ENCODE measurements at regions not wholly inside any gene's neighbourhood (a gene's known extent, or its start where the extent isn't known, plus 50 kb on each side); places are given as distances from the start of the nearest gene placed in this dataset.

DNA sequence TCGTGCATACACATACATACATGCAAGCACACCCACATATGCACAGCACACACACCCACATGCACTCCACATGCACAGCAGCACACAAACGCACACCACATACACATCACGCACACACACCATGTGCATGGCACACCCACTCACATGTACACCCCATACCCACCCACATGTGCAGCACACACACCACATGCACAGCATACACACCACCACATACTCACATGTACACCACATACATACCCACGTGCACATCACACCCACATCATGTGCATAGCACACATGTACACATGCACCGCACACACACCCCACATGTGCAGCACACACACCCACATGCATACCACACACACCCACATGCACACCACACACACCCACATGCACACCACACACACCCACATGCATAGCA lies 132.0 kb upstream of the RGPD4 start:
- no peak overlapping the region for H3K4me3 Mint-ChIP-seq
- TF ChIP-seq, protein P1, sequence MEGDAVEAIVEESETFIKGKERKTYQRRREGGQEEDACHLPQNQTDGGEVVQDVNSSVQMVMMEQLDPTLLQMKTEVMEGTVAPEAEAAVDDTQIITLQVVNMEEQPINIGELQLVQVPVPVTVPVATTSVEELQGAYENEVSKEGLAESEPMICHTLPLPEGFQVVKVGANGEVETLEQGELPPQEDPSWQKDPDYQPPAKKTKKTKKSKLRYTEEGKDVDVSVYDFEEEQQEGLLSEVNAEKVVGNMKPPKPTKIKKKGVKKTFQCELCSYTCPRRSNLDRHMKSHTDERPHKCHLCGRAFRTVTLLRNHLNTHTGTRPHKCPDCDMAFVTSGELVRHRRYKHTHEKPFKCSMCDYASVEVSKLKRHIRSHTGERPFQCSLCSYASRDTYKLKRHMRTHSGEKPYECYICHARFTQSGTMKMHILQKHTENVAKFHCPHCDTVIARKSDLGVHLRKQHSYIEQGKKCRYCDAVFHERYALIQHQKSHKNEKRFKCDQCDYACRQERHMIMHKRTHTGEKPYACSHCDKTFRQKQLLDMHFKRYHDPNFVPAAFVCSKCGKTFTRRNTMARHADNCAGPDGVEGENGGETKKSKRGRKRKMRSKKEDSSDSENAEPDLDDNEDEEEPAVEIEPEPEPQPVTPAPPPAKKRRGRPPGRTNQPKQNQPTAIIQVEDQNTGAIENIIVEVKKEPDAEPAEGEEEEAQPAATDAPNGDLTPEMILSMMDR (IDR thresholded peaks at IDR 0.05), result no peak
- H3K4me1 Mint-ChIP-seq (ENCODE audit: low read depth), result no peaks in the 10 kb centered on the region
- H3K36me3 Mint-ChIP-seq (ENCODE audit: low read depth), result no peaks in the 10 kb centered on the region
- no peak overlapping the region for H3K27ac Mint-ChIP-seq
- H3K9me3 Mint-ChIP-seq, result no peaks in the 10 kb centered on the region
- no peaks in the 10 kb centered on the region; the same call in 1 of the 2 replicates for H3K27me3 Mint-ChIP-seq (ENCODE audit: insufficient read depth)
- DNase-seq, result no peak

DNA sequence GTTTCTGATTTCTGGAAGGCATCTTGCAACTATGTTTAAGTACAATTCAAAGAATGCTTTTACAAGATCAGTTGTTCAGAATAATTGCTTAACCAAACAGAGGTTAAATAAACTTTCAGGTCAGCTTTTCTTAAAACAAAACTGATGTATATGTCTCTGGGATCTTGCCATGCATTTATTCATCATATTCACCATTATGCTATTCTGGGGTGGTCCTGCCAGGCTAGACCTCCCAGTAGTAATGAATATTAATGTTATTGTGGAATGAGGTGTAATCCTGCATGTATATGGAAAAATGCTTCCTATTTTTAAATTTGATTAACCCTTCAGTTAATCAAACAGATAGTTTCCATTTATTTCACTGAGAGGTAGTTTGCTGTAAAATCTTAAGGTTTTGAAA lies 129.3 kb upstream of the RGPD4 start:
- Mint-ChIP-seq H3K27ac (no peak overlapping the region), H3K4me3 (no peak overlapping the region), H3K4me1 (ENCODE audit: low read depth) (no peaks in the 10 kb centered on the region), H3K36me3 (ENCODE audit: low read depth) (no peaks in the 10 kb centered on the region), H3K27me3 (ENCODE audit: insufficient read depth) (no peaks in the 10 kb centered on the region), H3K9me3 (no peaks in the 10 kb centered on the region)
- no peak for DNase-seq
- TF ChIP-seq, protein P1 (IDR thresholded peaks at IDR 0.05), result no peak

DNA sequence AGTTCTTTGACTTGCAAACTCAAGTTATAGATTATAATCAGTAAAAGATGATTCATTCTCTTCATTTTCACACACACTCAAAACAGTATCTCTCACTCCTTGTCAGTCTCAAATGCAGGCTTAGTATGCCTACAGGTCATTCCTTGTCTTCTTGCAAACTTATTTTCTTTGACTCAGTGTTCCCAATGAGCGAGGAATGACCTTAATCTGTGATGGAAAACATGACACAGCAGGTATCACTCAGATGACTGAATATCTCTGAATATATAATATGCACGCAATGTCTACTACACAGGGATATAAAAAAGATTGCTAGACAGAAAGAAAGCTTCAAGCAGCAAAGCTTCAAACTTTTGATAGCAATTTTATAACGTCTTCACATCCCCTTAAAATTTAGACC lies 127.8 kb upstream of the RGPD4 start:
- Mint-ChIP-seq H3K4me1 (ENCODE audit: low read depth) (no peaks in the 10 kb centered on the region; the same call in 1 of the 2 replicates), H3K4me3 (no peak overlapping the region), H3K27me3 (ENCODE audit: insufficient read depth) (no peaks in the 10 kb centered on the region), H3K9me3 (no peaks in the 10 kb centered on the region), H3K27ac (no peak overlapping the region), H3K36me3 (ENCODE audit: low read depth) (no peaks in the 10 kb centered on the region)
- TF ChIP-seq, protein P1 (IDR thresholded peaks at IDR 0.05), result no peak
- DNase-seq, result no peak

DNA sequence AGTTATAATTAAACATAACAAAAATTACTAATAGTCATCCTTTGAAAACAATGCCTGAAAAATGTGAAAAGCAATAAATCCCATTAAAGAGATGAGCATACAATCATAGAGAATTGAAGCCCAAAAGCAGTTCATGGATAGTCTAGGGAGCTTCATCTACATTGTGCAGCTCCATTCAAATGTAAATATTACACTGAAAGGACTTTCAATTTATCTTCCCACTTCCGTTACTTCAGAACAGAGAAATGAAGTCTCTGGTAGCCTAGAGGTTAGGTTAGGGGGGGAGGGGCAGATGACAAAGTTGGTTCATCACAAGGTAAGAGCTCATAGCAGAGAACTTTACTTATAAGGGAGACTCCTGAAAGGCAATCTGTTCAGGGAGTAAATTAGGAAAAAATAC lies 126.6 kb upstream of the RGPD4 start:
- Mint-ChIP-seq H3K27ac (no peak overlapping the region), H3K4me1 (ENCODE audit: low read depth) (peaks cover 7% of the 10 kb centered on the region; the same call in 1 of the 2 replicates), H3K4me3 (no peak overlapping the region), H3K9me3 (no peaks in the 10 kb centered on the region), H3K36me3 (ENCODE audit: low read depth) (no peaks in the 10 kb centered on the region), H3K27me3 (ENCODE audit: insufficient read depth) (no peaks in the 10 kb centered on the region)
- TF ChIP-seq, protein P1 (IDR thresholded peaks at IDR 0.05), result no peak
- DNase-seq, result no peak

DNA sequence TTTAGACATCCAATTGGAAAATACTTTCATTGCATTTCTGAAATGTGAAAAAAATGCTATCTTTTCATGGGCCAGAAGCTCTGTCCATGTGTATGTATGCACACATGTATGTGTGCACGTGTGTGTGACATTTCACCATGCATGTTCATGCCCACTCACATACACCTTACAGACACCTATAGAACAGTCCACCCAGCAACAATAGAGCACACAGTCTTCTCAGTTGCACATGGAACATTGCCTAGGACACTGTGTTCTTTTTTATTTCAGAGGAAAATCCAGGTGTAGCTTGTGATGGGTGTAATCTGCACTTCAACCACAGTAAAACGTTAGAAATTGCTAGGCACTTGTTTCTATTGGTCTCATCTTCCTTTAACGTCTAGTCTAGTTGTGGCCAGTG lies 114.8 kb upstream of the RGPD4 start:
- Mint-ChIP-seq H3K36me3 (ENCODE audit: low read depth) (no peaks in the 10 kb centered on the region), H3K27me3 (ENCODE audit: insufficient read depth) (no peaks in the 10 kb centered on the region; the same call in 1 of the 2 replicates), H3K4me1 (ENCODE audit: low read depth) (no peaks in the 10 kb centered on the region), H3K4me3 (no peak overlapping the region), H3K9me3 (peaks cover 4% of the 10 kb centered on the region), H3K27ac (no peak overlapping the region)
- TF ChIP-seq, protein P1 (IDR thresholded peaks at IDR 0.05), result no peak
- DNase-seq, result no peak

DNA sequence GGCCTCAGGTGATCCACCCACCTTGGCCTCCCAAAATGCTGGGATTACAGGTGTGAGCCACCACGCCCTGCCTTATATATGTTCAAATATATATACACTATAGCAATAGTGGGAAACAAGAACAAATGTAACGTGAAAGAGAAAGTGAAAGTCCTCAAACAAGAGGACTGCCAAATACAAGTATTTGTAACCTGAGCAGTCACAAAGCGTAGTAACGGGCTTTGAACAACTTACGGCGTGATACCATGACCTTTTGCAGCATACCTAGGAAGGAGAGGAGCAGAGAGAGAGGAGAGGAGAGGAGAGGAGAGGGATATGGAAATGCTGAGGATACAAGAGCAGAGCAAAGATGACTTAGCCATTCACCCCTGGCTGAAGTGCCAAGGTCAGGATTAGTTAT lies 113.8 kb upstream of the RGPD4 start:
- H3K4me3 Mint-ChIP-seq, result peak overlapping the region; percentile 77
- DNase-seq, result no peak
- peaks cover 4% of the 10 kb centered on the region for H3K9me3 Mint-ChIP-seq
- no peaks in the 10 kb centered on the region for H3K4me1 Mint-ChIP-seq (ENCODE audit: low read depth)
- H3K27ac Mint-ChIP-seq, result no peak overlapping the region
- no peaks in the 10 kb centered on the region for H3K36me3 Mint-ChIP-seq (ENCODE audit: low read depth)
- no peaks in the 10 kb centered on the region; the same call in 1 of the 2 replicates for H3K27me3 Mint-ChIP-seq (ENCODE audit: insufficient read depth)
- TF ChIP-seq, protein P1 (IDR thresholded peaks at IDR 0.05), result no peak

Measured in HFFc6 (cell line).